Erythroblast (primary cell): ENCODE measurements at regions not wholly inside any gene's neighbourhood (a gene's known extent, or its start where the extent isn't known, plus 50 kb on each side); places are given as distances from the start of the nearest gene placed in this dataset.

ENCODE experiments used
- GATA1 ChIP-seq: IDR thresholded peaks from 2 replicates; pipeline ENCODE4 v1.6.1; 2011; ENCODE audit warnings: low read depth, mild to moderate bottlenecking, control low read depth, low read length, moderate library complexity
- POLR2A ChIP-seq: IDR thresholded peaks from 2 replicates; pipeline ENCODE4 v1.6.1; 2011; ENCODE audit warnings: mild to moderate bottlenecking, low read length

GRCh38 chr1:112849425-112850033, 106.5 kb downstream of the SLC16A1 start:
- TF ChIP-seq POLR2A = no peak
- no peak for TF ChIP-seq GATA1
